Keratinocyte (primary cell): ENCODE measurements at regions not wholly inside any gene's neighbourhood (a gene's known extent, or its start where the extent isn't known, plus 50 kb on each side); places are given as distances from the start of the nearest gene placed in this dataset.

Source experiments
- DNase-seq: peaks from one replicate; pipeline ENCODE4 v3.0.0-alpha.2; 2011; ENCODE audit warnings: low read depth, missing footprints, low spot score
- FAIRE-seq: peaks from 2 replicates; lab custom pipeline; 2011; peaks lifted over from hg19 to GRCh38; lab: Jason Lieb, UNC
- H2AFZ ChIP-seq: 2 replicates; pipeline ENCODE4 v1.6.0; 2012; ENCODE audit warnings: low read length, control low read depth, inconsistent platforms; ENCODE audit not compliant: control insufficient read depth
- H3K27ac ChIP-seq: 2 replicates; pipeline ENCODE4 v1.5.1; 2011; ENCODE audit warnings: low read length; ENCODE audit not compliant: control insufficient read depth, insufficient read depth
- H3K27me3 ChIP-seq: 3 replicates; pipeline ENCODE4 v1.6.0; 2011; ENCODE audit warnings: low read length; ENCODE audit not compliant: control insufficient read depth, insufficient read depth; ENCODE audit errors: extremely low read depth
- H3K36me3 ChIP-seq, 2 experiments: 2 replicates in 1 of 2; 3 replicates in 1 of 2; pipeline ENCODE4 v1.5.1; 2011; ENCODE audit warnings: low read length in 2 of 2, mild to moderate bottlenecking in 1 of 2; ENCODE audit not compliant: control insufficient read depth in 2 of 2, insufficient read depth in 2 of 2; ENCODE audit errors: extremely low read depth in 1 of 2
- H3K4me1 ChIP-seq: 3 replicates; pipeline ENCODE4 v1.5.1; 2011; ENCODE audit warnings: low read length; ENCODE audit not compliant: control insufficient read depth, insufficient read depth; ENCODE audit errors: extremely low read depth
- H3K4me2 ChIP-seq: 3 replicates; pipeline ENCODE4 v1.6.0; 2011; ENCODE audit warnings: low read depth, low read length; ENCODE audit not compliant: control insufficient read depth, insufficient read depth; ENCODE audit errors: extremely low read depth
- H3K4me3 ChIP-seq, 3 experiments: fragments of 200-600 bp in 1 of 3; sonication (generic) in 1 of 3; 2 replicates in 2 of 3; 3 replicates in 1 of 3; pipeline ENCODE4 v1.5.1; 2011 to 2016; ENCODE audit warnings: low read length in 3 of 3, mild to moderate bottlenecking in 3 of 3, control low read depth in 2 of 3, inconsistent platforms in 1 of 3, low read depth in 1 of 3, mixed read lengths in 1 of 3, mixed run types in 1 of 3, moderate library complexity in 1 of 3; ENCODE audit not compliant: control insufficient read depth in 2 of 3, insufficient read depth in 2 of 3; ENCODE audit errors: extremely low read depth in 1 of 3
- H3K79me2 ChIP-seq: 2 replicates; pipeline ENCODE4 v1.6.0; 2012; ENCODE audit warnings: low read length; ENCODE audit not compliant: control insufficient read depth, insufficient read depth
- H3K9ac ChIP-seq: 3 replicates; pipeline ENCODE4 v1.6.0; 2011; ENCODE audit warnings: low read length; ENCODE audit not compliant: control insufficient read depth, insufficient read depth; ENCODE audit errors: extremely low read depth
- H3K9me1 ChIP-seq: 3 replicates; pipeline ENCODE4 v1.6.0; 2011; ENCODE audit warnings: low read length; ENCODE audit not compliant: control insufficient read depth, insufficient read depth; ENCODE audit errors: extremely low read depth
- H3K9me3 ChIP-seq: 2 replicates; pipeline ENCODE4 v1.5.1; 2012; ENCODE audit warnings: low read depth, low read length; ENCODE audit not compliant: control insufficient read depth
- H4K20me1 ChIP-seq: 3 replicates; pipeline ENCODE4 v1.6.0; 2011; ENCODE audit warnings: low read length; ENCODE audit not compliant: control insufficient read depth, insufficient read depth; ENCODE audit errors: extremely low read depth
- EZH2 ChIP-seq: IDR thresholded peaks from one replicate; pipeline ENCODE4 v1.6.1; 2012; ENCODE audit warnings: inconsistent platforms, mild to moderate bottlenecking, low read length, moderate library complexity
- dilution Hi-C: fragments of 300-500 bp; cut with MboI; formaldehyde crosslinking; loops from one replicate; pipeline ENCODE4 v1.7.0; 2020; ENCODE audit warnings: low sequenced_read_pairs; ENCODE audit not compliant: extremely low pct_ligation_motif_present
- TF ChIP-seq, protein P1 (sequence below), 3 experiments: IDR thresholded peaks in 1 of 3; conservative IDR thresholded peaks in 1 of 3; optimal IDR thresholded peaks in 1 of 3; 2 replicates in 2 of 3; 3 replicates in 1 of 3; pipeline versions ENCODE3 to v1.5.1; 2011; ENCODE audit warnings: low read length in 3 of 3, mild to moderate bottlenecking in 3 of 3, moderate library complexity in 2 of 3, control low read depth in 1 of 3, inconsistent platforms in 1 of 3; ENCODE audit not compliant: insufficient read depth in 2 of 3; ENCODE audit errors: extremely low read depth in 1 of 3

DNA sequence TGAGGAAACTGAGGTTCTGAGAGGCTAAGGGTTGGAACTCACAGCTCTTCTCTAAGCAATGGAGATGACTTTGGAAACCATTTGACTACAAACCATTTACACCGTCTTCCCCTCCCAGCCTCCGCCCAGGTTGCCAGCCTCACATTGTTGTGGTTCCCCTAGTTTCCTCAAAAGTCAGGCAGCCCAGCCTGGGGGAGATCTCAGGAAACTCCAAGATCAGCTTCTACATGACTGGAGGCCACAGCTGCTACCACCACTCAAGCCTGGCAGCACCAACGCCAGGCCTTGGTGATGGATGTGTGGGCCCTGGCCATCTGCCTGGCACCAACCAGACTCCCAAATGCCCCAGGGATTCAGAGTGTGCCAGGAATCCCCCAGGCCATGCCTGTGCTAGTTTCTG is 207.9 kb downstream of the TSHZ3 start:
- Histone ChIP-seq H3K9me3 (no peaks in the 10 kb centered on the region), H3K27me3 (no peaks in the 10 kb centered on the region), H3K36me3 (no peaks in the 10 kb centered on the region), H2AFZ (no peak overlapping the region), H4K20me1 (no peaks in the 10 kb centered on the region), H3K4me2 (no peak overlapping the region), H3K4me3 (no peak overlapping the region), H3K9ac (no peak overlapping the region), H3K4me1 (peaks cover 27% of the 10 kb centered on the region), H3K79me2 (no peaks in the 10 kb centered on the region), H3K27ac (no peak overlapping the region), H3K9me1 (no peaks in the 10 kb centered on the region)
- TF ChIP-seq EZH2, result no peak
- TF ChIP-seq, protein P1, sequence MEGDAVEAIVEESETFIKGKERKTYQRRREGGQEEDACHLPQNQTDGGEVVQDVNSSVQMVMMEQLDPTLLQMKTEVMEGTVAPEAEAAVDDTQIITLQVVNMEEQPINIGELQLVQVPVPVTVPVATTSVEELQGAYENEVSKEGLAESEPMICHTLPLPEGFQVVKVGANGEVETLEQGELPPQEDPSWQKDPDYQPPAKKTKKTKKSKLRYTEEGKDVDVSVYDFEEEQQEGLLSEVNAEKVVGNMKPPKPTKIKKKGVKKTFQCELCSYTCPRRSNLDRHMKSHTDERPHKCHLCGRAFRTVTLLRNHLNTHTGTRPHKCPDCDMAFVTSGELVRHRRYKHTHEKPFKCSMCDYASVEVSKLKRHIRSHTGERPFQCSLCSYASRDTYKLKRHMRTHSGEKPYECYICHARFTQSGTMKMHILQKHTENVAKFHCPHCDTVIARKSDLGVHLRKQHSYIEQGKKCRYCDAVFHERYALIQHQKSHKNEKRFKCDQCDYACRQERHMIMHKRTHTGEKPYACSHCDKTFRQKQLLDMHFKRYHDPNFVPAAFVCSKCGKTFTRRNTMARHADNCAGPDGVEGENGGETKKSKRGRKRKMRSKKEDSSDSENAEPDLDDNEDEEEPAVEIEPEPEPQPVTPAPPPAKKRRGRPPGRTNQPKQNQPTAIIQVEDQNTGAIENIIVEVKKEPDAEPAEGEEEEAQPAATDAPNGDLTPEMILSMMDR (optimal IDR thresholded peaks at IDR 0.05 in 1 of 3, IDR thresholded peaks at IDR 0.05 in 1 of 3, conservative IDR thresholded peaks at IDR 0.05 in 1 of 3; ENCODE audit: extremely low read depth in 1 of 3, insufficient read depth in 2 of 3, low read length in 3 of 3), result no peak
- no peak for DNase-seq
- dilution Hi-C loops, result no loop called here
- no peak for FAIRE-seq

DNA sequence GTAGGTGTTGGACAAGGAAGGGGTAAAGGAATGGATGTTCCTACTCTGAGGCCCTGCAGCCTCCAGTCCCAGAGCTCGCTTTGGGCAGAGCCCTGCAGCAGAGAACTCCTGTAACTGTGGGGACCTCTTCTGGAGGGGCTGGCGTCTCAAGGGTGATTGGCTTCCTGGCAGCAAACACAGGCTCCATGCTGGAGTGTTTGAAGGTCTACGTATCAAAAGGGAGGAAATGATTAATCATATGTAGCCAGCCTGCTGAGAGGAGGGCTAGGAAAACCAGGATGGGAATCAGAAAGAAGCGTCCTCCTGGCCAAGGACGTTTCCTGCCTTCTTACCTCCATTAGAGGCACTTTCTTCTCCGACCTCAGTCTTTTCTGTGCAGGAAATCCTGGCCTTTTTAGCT is 208.5 kb downstream of the TSHZ3 start:
- no peak overlapping the region for H3K4me2 ChIP-seq
- no peak overlapping the region for H3K27ac ChIP-seq
- TF ChIP-seq, protein P1 (optimal IDR thresholded peaks at IDR 0.05 in 1 of 3, IDR thresholded peaks at IDR 0.05 in 1 of 3, conservative IDR thresholded peaks at IDR 0.05 in 1 of 3; ENCODE audit: extremely low read depth in 1 of 3, insufficient read depth in 2 of 3, low read length in 3 of 3), result no peak
- TF ChIP-seq EZH2, result no peak
- H2AFZ ChIP-seq, result peak overlapping the region; percentile 52
- no peak overlapping the region for H3K9ac ChIP-seq
- H4K20me1 ChIP-seq, result no peaks in the 10 kb centered on the region
- H3K9me3 ChIP-seq, result no peaks in the 10 kb centered on the region
- H3K79me2 ChIP-seq, result no peaks in the 10 kb centered on the region
- H3K36me3 ChIP-seq, result no peaks in the 10 kb centered on the region
- DNase-seq, result no peak
- H3K27me3 ChIP-seq, result no peaks in the 10 kb centered on the region
- no peaks in the 10 kb centered on the region for H3K9me1 ChIP-seq
- no peak for FAIRE-seq
- dilution Hi-C loops, result no loop called here
- peaks cover 21% of the 10 kb centered on the region for H3K4me1 ChIP-seq
- no peak overlapping the region for H3K4me3 ChIP-seq
